Upper lobe of left lung (tissue), 6 donors: ENCODE measurements at regions not wholly inside any gene's neighbourhood (a gene's known extent, or its start where the extent isn't known, plus 50 kb on each side); places are given as distances from the start of the nearest gene placed in this dataset.

Experiments
- ATAC-seq, 2 donors: fragments of 200-7000 bp; cut with Tn5 transposase; one replicate each; pipeline ENCODE4 v1.9.1; 2022; ENCODE audit warnings: mild to moderate bottlenecking in 2 of 2, moderate library complexity in 2 of 2; ENCODE audit not compliant: low FRiP score in 2 of 2
- DNase-seq, 2 donors: peaks; one replicate each; pipeline ENCODE4 v3.0.0-alpha.2; 2019 to 2020
- H3K27ac ChIP-seq, 4 donors: fragments of 200-600 bp; sonication (generic); one replicate each; pipeline ENCODE4 v1.5.1; 2016 to 2019
- H3K27me3 ChIP-seq, 4 donors: fragments of 200-600 bp; sonication (generic); one replicate each; pipeline ENCODE4 v1.5.1; 2017 to 2019
- H3K36me3 ChIP-seq, 4 donors: fragments of 200-600 bp; sonication (generic); one replicate each; pipeline ENCODE4 v1.5.1; 2016 to 2019
- H3K4me1 ChIP-seq, 4 donors: fragments of 200-600 bp; sonication (generic); one replicate each; pipeline ENCODE4 v1.5.1; 2018 to 2019
- H3K4me3 ChIP-seq, 4 donors: fragments of 200-600 bp; sonication (generic); one replicate each; pipeline ENCODE4 v1.5.1; 2017 to 2019; ENCODE audit warnings: mild to moderate bottlenecking in 2 of 4, moderate library complexity in 1 of 4
- H3K9me3 ChIP-seq, 4 donors: fragments of 200-600 bp; sonication (generic); one replicate each; pipeline ENCODE4 v1.5.1; 2018 to 2019
- EP300 ChIP-seq, 4 donors: sonication (generic); formaldehyde crosslinking; IDR thresholded peaks; one replicate each; pipeline ENCODE4 v1.5.1; 2017; ENCODE audit warnings: antibody characterized with exemption in 4 of 4, control low read depth in 2 of 4
- POLR2A ChIP-seq, 4 donors: fragments of 450-650 bp; IDR thresholded peaks; one replicate each; pipeline ENCODE4 v1.5.1; 2016 to 2017; ENCODE audit warnings: antibody characterized with exemption in 4 of 4, mild to moderate bottlenecking in 2 of 4
- POLR2AphosphoS5 ChIP-seq, 2 donors: sonication (generic); formaldehyde crosslinking; IDR thresholded peaks; one replicate each; pipeline ENCODE4 v1.5.1; 2017; ENCODE audit warnings: antibody characterized with exemption in 2 of 2
- WGBS, 2 donors: methylation state at CpG; one replicate each; pipeline ENCODE4 v1.1.5; 2017 to 2018; 5-methylcytosine and 5-hydroxymethylcytosine counted together
- TF ChIP-seq, protein P1 (sequence below), 6 experiments: fragments of 450-650 bp in 4 of 6; fragments of 200-600 bp in 2 of 6; sonication (generic) in 2 of 6; IDR thresholded peaks; one replicate each; pipeline ENCODE4 v1.5.1; 2016 to 2019; ENCODE audit warnings: antibody characterized with exemption in 6 of 6
- donor health status: DM: no; HTN: no; CAD: no; lungs with moderate emphysema.
- donor health status: DM: no; HTN: yes; CAD: no; lungs with severe emphysema.

DNA sequence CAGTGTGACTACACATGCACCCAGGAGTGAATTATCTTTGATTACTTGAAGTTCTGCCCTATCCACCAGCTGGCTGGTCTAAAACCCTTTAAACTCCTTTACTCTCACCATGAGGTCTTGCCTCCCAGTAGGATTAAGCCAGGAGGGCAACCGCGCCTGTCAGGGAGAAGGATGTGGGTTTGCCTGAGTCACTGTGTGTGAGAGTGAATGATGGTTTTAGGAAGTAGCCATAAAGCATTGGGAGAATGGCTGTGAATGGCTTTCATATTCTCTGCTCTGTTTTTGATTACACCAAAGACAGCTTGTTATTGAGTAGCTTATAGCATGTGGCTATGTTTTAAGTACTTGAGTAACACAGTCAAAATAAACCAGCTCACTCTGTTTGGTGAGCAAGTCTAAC, 637.7 kb upstream of the TBL1XR1 start:
- TF ChIP-seq POLR2AphosphoS5 (IDR thresholded peaks at IDR 0.05) (no peak), EP300 (IDR thresholded peaks at IDR 0.05) (no peak), POLR2A (IDR thresholded peaks at IDR 0.05) (no peak)
- TF ChIP-seq, protein P1, sequence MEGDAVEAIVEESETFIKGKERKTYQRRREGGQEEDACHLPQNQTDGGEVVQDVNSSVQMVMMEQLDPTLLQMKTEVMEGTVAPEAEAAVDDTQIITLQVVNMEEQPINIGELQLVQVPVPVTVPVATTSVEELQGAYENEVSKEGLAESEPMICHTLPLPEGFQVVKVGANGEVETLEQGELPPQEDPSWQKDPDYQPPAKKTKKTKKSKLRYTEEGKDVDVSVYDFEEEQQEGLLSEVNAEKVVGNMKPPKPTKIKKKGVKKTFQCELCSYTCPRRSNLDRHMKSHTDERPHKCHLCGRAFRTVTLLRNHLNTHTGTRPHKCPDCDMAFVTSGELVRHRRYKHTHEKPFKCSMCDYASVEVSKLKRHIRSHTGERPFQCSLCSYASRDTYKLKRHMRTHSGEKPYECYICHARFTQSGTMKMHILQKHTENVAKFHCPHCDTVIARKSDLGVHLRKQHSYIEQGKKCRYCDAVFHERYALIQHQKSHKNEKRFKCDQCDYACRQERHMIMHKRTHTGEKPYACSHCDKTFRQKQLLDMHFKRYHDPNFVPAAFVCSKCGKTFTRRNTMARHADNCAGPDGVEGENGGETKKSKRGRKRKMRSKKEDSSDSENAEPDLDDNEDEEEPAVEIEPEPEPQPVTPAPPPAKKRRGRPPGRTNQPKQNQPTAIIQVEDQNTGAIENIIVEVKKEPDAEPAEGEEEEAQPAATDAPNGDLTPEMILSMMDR (IDR thresholded peaks at IDR 0.05): no peak
- H3K27me3 ChIP-seq: no peaks in the 10 kb centered on the region
- H3K4me1 ChIP-seq: peaks cover 0 to 29% (median 17%) of the 10 kb centered on the region in 4 donors
- H3K27ac ChIP-seq: peak overlapping the region in 1 of 4 donors; percentile 37
- H3K36me3 ChIP-seq: no peaks in the 10 kb centered on the region
- DNase-seq (no peak), ATAC-seq (no peak)
- no peaks in the 10 kb centered on the region for H3K9me3 ChIP-seq
- no peak overlapping the region for H3K4me3 ChIP-seq
- 51 to 65% methylated on average over 2 of the region's 2 CpGs for WGBS, 2 donors

DNA sequence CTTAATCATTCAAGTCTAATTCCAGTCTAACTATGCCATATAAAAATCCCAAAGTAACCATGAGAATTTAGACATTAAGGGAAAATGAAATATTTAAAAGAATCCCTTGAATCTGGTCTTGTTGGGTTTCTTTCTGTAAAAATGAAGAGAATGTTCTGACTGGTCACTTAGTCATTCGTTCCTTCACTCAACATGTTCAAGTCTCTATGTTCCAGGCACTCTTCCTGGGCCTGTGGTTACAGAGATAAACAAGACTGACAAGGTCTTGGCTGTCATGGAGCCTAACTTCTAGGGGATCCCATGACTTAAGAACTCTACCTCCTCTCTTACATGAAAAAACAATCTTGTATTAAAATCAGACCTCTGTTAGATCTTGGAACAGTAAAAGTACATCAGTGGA, 638.6 kb upstream of the TBL1XR1 start:
- TF ChIP-seq, protein P1 (IDR thresholded peaks at IDR 0.05): no peak
- TF ChIP-seq POLR2A (IDR thresholded peaks at IDR 0.05): no peak
- TF ChIP-seq EP300 (IDR thresholded peaks at IDR 0.05): no peak
- TF ChIP-seq POLR2AphosphoS5 (IDR thresholded peaks at IDR 0.05): no peak
- DNase-seq (no peak), ATAC-seq (peak in 1 of 2 donors; percentile 44)
- 48 to 49% methylated on average over 1 of the region's 1 CpG for WGBS, 2 donors
- no peaks in the 10 kb centered on the region for H3K9me3 ChIP-seq
- H3K27ac ChIP-seq: peak overlapping the region in 2 of 4 donors; percentile 3 to 21
- H3K4me3 ChIP-seq: no peak overlapping the region
- no peaks in the 10 kb centered on the region for H3K27me3 ChIP-seq
- no peaks in the 10 kb centered on the region for H3K36me3 ChIP-seq
- H3K4me1 ChIP-seq: peaks cover 0 to 25% (median 10%) of the 10 kb centered on the region in 4 donors

DNA sequence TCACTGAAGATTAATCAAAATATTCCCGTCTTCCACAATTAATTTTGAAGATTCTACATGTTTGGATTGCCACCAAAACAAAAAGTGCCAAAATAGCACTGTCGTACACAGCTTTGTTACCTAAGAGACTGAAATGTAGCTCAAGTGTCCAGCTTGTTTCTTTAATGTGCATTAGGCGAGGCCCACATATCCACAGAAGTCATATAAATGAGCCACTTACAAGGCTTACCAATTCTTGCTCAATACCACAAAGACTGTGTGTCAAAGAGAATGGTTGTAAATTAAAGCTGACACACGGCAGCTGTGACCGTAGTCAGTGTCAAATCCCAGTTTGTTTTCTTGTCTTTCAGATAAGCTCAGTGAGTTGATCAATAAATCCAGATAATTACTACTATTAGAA, 639.4 kb upstream of the TBL1XR1 start:
- TF ChIP-seq POLR2AphosphoS5 (IDR thresholded peaks at IDR 0.05) (no peak), EP300 (IDR thresholded peaks at IDR 0.05) (no peak), POLR2A (IDR thresholded peaks at IDR 0.05) (no peak)
- TF ChIP-seq, protein P1 (IDR thresholded peaks at IDR 0.05): no peak
- peak in 1 of 2 donors; percentile 45 for ATAC-seq
- H3K27me3 ChIP-seq: no peaks in the 10 kb centered on the region
- peaks cover 0 to 23% (median 8%) of the 10 kb centered on the region in 4 donors for H3K4me1 ChIP-seq
- no peaks in the 10 kb centered on the region for H3K9me3 ChIP-seq
- H3K36me3 ChIP-seq: no peaks in the 10 kb centered on the region
- no peak for DNase-seq
- peak overlapping the region in 2 of 4 donors; percentile 3 to 21 for H3K27ac ChIP-seq
- 44 to 53% methylated on average over 5 of the region's 5 CpGs for WGBS, 2 donors
- H3K4me3 ChIP-seq: no peak overlapping the region

DNA sequence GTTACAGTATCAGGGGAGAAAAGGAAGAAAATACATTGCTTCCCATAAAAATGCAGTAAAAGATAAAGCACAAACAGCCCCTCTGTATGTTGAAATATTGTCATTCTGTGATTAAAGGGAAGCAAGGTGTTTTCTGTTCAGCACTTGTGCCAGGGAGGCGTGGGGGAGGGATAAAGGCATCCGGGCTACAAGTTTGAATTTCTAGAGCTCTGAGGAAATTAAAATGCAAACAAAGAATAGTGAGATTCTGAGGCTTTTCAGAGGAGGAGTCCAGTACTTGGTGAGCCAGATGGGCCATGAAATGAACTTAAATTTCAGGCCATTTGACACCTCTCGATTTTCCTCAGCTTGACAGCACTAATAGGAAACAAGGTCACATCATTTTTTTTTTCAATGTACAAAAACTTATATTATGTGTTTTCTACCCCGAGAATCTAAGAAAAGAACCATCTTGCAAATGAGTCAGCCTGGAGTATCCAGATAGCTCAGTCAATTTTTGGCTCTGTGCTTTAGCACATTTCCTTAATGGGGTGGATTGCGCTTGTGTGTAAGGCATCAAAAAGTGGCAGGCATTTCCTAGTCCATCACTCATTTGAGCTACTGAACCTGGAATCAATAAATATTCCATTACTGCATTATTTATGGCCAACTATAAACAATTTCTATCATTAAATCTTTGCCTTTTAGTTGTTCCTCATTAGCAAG, 640.8 kb upstream of the TBL1XR1 start:
- Histone ChIP-seq H3K9me3 (no peaks in the 10 kb centered on the region), H3K4me3 (no peak overlapping the region), H3K4me1 (peaks cover 0 to 23% (median 8%) of the 10 kb centered on the region in 4 donors), H3K27me3 (no peaks in the 10 kb centered on the region), H3K36me3 (no peaks in the 10 kb centered on the region), H3K27ac (no peak overlapping the region)
- ATAC-seq: no peak
- TF ChIP-seq POLR2AphosphoS5 (IDR thresholded peaks at IDR 0.05): no peak
- no peak for TF ChIP-seq EP300 (IDR thresholded peaks at IDR 0.05)
- no peak for TF ChIP-seq POLR2A (IDR thresholded peaks at IDR 0.05)
- TF ChIP-seq, protein P1 (IDR thresholded peaks at IDR 0.05): no peak
- DNase-seq: no peak
- 58 to 65% methylated on average over 5 of the region's 5 CpGs for WGBS, 2 donors
